HG02759 (cell line): ENCODE measurements at regions not wholly inside any gene's neighbourhood (a gene's known extent, or its start where the extent isn't known, plus 50 kb on each side); places are given as distances from the start of the nearest gene placed in this dataset.

ENCODE experiments used
- ATAC-seq: cut with Tn5 transposase; IDR thresholded peaks from one replicate; pipeline ENCODE4 v1.9.1; 2021; ENCODE audit warnings: mild to moderate bottlenecking, moderate library complexity; ENCODE audit not compliant: unreplicated experiment

DNA sequence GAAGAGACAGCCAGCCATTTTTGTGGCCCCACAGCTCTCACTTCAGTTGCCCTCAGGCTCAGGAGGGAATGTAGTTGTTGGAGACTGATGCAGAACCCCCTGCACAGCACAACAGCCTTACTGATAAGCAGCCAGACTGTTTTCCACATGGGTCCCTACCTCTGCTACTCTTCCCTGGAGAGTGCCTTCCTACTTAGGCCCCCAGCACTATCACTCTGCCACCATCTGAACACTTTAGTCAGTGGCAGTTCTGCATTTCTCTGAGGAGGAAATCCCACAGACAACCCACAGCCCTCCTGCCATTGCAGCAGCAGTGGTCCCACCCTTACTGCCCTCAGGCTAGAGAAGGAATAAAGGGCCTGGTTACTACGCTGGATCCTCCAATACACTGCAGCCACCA, 61.8 kb upstream of the PTPRD start:
- no peak for ATAC-seq

- no peak for ATAC-seq
These were observed 65.2 kb upstream of the PTPRD start for GRCh38 chr9:10678010-10678409.

GRCh38 chr9:10678790-10679189, 66.0 kb upstream of the PTPRD start:
- ATAC-seq = no peak

- ATAC-seq = no peak
These were observed 74.1 kb upstream of the PTPRD start for GRCh38 chr9:10686943-10687342.

DNA sequence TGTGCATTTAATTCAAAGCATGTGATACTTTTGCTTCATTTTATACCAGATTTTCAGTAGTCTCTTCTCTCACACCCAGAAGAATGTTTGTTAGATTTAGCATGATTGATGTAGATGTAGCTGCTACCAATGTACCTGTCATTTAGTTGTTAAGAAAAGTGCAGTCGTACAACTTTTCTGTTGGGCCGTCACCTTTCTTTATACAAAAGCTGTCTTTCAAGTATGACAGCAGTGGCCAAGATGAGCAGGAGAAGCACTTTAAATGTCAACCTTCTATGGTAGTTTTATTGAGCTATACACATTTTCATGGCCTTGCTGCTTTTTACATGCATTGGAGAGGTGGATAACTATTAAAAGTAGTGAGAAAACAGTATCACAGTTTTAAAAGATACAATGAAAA, 77.7 kb upstream of the PTPRD start:
- no peak for ATAC-seq

- no peak for ATAC-seq
These were observed 84.2 kb upstream of the PTPRD start for GRCh38 chr9:10697044-10697443.

DNA sequence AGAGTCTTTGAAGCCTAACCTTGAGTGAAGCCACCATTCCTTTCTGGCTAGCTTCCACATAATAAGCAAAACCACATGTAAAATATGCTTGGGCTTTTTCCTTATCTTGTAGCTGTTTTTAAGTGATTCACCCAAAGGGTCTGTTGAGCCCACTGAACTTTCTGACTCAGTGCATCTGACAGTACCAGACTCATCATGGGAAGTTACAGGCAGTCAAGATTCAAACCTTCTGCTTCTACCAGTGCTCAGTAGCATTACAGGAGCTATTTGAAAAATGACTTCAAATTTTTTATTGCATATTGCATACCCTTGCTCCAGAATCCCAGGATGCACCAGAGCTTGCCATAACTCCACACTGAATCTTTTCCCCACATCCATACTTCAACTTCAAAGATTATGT, 87.5 kb upstream of the PTPRD start:
- ATAC-seq = no peak

DNA sequence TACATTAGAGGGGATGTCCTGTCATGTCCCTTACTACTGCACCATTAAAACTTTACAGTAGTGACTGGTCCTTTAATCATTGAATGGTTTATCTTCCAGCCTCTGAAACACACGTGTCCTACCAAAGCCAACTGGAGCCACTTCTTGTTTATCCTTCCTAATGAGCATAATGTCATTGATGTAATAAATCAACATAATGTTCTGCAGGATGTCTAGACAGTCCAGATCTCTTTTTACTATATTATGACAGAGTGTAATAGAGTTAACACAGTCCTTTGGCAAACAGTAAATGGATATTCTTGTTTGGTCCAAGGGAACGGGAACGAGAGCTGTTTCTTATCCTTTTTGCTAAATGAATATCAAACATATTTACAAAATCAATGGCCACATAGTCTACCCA, 88.1 kb upstream of the PTPRD start:
- ATAC-seq = no peak

DNA sequence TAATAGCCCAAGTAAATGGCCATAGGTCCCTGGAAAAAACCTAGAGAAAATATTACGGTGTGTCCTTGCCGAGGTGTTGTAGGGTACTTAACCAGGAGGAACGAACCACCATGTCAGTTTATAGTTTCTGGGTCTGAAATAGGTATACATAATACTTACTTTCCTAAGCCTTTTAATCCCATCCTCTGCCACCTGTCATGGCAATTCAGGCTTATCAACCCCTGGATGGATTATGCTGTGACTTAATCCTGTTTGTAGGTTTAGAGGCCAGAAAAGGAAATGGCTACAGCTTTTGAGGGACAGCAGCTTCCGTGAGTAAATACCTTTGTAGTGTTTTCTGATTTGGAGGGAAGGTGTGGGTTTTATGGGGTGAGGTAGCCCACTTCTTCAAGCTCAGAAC, 89.1 kb upstream of the PTPRD start:
- ATAC-seq = no peak

DNA sequence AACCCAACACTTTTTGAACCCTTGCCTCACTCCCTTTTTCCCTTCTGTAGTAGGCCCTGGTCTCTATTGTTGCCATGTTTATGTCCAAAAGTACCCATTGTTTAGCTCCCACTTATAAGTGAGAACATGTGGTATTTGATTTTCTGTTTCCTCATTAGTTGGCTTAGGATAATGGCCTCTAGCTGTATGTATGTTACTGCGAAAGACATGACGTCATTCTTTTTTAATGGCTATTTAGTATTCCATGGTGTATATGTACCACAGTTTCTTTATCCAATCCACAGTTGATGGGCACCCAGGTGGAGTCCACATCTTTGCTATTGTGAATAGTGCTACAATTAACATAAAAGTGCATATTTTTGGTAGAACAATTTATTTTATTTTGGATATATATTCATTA, 90.3 kb upstream of the PTPRD start:
- no peak for ATAC-seq

- ATAC-seq = no peak
These were observed 91.9 kb upstream of the PTPRD start for GRCh38 chr9:10704720-10705119.

GRCh38 chr9:10705383-10705782, 92.6 kb upstream of the PTPRD start:
- ATAC-seq = no peak

- ATAC-seq = no peak
These were observed 94.0 kb upstream of the PTPRD start for GRCh38 chr9:10706788-10707187.

- no peak for ATAC-seq
These were observed 108.5 kb upstream of the PTPRD start for GRCh38 chr9:10721301-10721700.

- no peak for ATAC-seq
These were observed 116.4 kb upstream of the PTPRD start for GRCh38 chr9:10729213-10729612.

DNA sequence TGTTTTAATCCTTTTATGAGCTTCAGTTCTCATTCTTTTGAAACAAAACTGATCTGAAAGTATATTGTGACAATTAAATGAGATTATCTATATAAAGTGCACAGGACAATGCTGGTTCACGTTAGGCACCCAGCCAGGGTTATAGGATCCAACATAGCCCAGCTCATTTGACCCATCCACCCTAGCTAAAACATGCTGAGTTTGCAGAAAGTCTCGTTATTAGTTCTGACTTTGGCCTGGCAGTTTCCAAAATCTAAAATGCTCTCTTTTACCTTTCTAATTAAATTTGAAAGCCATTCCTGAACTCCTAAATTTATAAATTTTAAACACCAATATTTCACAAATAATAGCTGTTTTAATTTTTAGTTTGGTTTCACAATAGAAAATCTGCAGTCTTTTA, 131.9 kb upstream of the PTPRD start:
- ATAC-seq = no peak

- no peak for ATAC-seq
These were observed 140.7 kb upstream of the PTPRD start for GRCh38 chr9:10753474-10753873.

DNA sequence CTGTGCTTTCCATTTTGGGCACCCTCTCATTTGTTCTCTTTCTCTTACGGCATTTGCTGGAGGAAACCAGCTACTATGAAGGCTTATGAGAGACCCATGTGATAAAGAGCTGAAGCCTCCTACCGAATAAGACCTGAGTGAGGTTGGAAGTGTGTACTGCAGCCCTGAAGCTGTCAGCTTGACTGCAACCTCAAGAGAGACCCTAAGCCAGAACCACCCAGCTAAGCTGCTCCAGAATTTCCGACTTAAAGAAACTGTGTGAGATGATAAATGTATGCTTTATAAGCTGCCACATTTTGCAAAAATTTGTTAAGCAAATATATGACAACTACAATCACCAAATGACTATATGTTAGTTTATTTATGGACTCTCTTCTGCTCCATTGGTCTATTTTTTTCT, 151.7 kb upstream of the PTPRD start:
- ATAC-seq = no peak

DNA sequence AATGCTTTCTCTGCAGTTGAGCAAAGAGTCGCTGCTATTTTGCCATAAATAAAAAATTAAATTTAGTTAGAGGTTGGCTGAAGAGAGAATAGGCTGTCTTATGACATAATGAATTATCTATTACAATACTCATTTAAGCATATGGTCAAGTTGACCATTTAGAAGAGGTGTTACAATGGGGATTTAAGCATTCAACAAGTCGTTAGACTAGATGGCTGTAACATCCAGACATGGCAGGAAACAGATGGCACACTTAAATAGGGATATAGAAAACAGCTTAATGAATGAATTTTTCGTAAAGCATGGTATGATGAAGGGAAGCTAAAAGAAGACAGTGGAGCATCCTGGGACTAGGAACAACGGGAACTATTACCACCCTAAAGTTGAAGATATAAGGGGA, 160.3 kb upstream of the PTPRD start:
- no peak for ATAC-seq

DNA sequence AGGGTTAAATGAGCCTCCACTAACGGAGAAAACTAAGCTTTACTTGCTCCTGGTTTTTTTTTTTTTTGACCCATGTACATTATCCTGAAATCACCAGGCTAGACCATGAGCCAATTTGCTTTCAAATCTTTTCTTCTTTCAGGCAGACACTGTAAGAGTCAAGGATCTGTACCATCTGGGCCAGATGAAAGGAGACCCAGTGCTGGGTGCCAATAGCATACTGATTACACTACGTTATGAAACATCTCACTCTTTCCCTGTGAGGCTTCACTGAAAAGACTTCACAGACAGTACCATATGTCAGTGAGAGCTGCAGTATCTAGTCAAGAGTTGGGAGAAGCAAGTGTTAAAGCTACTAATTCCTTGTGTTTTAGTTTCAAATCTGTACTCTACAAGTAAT, 161.2 kb upstream of the PTPRD start:
- no peak for ATAC-seq

GRCh38 chr9:10785255-10785654, 172.5 kb upstream of the PTPRD start:
- ATAC-seq = no peak

GRCh38 chr9:10793306-10793705, 180.5 kb upstream of the PTPRD start:
- no peak for ATAC-seq

DNA sequence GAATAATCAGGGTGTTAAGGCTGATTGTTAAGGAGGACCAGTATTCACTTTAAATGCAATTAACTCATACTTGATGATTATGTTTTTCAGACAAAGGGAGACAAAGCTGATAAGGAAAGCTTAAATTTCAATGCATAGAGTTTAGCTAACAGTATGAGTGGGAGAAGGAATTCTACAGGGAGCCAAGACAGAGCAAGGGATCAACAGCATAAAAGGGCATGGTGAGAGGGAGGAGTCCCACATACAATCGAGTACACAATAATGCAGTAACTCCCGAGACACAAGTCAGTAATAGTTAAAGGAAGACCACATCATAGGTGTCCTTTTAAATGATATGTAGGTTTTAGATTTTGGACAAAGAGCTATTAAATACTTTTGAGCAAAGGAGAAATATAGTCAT, 191.7 kb upstream of the PTPRD start:
- no peak for ATAC-seq

- ATAC-seq = no peak
These were observed 194.1 kb upstream of the PTPRD start for GRCh38 chr9:10806868-10807267.
